DMS53 treated with DMSO at 0.1 percent for 48 hours (cell line): ENCODE measurements at regions not wholly inside any gene's neighbourhood (a gene's known extent, or its start where the extent isn't known, plus 50 kb on each side); places are given as distances from the start of the nearest gene placed in this dataset.

Experiments
- DNase-seq: peaks from one replicate; lab custom pipeline; 2025; ENCODE audit not compliant: unreplicated experiment; lab: John Stamatoyannopoulos, UW

DNA sequence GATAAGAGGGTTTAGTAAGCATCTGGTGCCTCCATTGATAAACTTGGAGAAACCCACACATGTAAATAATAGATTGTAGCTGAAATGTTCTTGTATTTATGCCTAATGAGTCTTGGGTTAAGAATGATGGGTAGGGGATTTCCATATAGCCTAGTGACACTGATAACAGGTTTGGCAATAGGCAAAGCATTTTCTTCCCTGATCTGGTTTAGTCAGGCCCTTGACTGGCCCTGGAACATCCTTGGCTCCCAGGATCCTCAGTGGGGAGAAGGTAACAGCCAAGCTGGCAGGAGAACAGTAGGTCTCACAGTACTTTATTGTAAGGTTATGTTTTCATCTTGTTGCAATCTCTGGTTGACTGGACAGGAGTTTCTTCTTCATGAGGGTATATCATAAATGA lies 228.4 kb downstream of the DIPK2A start:
- no peak for DNase-seq

DNA sequence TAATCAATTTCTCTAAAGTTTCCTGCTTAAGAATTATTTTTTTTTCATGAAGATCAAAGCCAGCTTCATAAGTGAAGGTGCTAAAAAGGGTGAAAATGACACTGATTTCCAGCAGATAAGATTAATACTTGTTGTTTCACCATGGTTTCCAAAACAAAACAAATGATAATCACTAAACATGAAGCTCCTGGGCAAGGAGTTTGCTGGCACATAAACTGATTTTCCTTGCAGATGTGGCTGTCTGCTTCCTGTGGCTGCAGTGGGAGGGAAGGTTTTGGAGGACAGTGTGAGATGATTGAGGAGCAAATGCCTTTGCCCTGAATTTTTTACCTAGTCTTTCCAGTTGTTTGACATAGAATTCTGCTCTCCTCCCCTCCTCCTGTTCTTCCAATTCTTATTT lies 228.8 kb downstream of the DIPK2A start:
- no peak for DNase-seq

DNA sequence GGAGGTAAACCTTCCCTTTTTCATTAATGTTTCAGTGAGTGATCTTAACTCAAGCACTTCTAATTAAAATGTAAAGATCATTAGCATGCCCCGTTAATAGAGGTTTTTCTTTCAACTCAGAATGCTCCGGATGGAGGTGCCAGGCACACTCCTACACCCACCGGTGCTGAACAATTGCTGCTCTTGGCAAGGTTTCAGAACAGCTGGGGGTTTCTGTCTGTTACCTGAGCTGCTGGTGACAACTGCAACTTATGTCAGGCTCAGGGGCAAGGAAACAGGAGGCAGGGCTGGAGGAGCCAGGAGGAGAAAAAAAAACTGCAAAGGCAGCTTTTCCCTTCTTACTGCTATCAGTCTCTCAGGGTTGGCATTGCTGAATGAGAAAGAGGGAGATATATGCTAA lies 250.1 kb downstream of the DIPK2A start:
- no peak for DNase-seq

DNA sequence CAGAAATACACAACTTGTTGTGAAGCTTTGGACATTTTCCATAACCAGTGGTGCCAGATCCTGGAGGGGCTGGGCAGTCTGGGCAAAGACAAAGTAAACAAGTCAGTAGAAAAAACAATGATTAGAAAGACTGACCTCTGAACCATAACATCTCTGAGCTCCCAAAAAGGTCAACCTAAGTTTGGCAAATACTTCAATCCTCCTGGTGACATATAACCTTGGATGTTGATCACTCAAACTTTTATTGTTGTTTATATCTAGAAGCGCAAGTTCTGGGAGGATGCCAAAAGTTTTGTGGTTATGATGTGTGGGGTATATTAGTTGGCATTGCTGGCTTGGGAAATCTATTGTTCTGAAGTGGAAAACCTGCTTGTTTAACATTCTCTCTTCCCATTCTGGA lies 257.7 kb downstream of the DIPK2A start:
- DNase-seq: no peak

DNA sequence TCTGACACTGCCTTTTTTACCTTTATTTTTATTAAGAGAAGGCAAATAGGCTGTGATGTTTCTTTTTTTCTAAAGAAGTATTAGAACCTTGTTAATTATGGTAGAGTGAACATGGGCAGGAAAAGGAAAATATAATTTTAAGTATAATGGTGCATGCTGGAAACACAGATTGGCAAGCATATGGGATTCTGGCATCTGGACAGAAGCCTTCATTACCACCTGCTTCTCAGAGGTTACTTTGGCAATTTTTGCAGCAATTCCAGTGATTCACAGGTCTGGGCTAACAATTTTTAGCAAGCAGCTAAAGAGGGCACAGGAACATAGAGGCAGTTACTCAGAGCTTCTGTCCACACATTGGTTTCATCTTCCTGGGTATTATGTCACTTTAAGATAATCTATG lies 258.3 kb downstream of the DIPK2A start:
- DNase-seq: no peak

DNA sequence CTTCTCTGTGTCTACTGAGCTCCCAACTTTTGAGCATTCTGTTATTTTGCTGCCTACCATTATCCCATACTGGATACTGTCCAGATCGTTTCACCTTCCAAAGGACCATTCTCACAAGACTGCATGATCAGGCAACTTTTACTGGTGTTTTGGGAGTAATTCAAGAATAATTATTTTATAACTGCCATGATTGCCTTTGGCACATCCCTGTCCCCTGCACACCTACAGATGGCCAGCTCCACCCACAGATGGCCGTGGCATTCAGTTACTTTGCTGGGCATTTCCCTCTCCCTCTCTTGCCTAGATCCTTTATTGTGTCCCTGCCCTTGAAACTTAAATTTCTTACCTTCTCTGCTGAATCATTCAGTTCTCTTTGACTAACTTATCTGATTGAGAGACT lies 263.9 kb downstream of the DIPK2A start:
- DNase-seq: no peak

DNA sequence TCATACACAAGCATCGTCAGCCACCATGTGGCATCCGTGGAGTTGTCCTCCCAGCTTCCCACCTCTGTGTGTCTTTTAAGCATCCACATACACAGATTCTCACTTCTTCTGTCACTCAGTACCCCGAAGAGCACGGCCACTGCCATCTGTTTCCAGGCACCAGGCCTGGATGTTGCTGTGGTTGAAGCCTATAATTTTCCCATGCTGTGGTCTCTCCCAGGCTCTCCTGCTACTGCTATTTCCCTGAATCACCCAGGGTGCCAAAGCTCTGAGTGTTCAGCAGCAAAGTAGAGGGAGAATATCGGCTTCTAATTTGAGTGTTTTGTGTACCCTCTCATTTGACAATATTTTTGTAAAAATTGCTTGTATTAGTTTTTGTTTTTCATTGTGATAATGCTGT lies 265.7 kb downstream of the DIPK2A start:
- DNase-seq: no peak

DNA sequence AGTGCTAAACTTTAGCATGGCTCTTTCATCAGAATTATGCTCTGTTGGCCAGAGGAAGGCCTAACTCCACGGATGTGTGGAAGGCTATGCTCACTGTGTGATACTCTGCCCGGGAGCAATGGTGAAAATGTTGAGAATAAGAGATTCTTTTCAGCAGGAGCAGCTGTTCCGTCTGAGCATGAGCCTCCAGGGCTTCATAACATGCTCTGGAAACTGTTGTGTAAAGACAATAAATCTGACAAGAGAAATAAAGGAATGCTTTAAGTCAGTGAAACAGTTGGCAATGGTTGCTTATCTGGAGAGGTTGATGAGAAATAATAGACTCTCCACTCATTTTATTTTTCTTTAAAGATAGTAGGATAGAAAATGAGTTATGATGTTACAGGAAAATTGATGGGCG lies 269.8 kb downstream of the DIPK2A start:
- DNase-seq: no peak

DNA sequence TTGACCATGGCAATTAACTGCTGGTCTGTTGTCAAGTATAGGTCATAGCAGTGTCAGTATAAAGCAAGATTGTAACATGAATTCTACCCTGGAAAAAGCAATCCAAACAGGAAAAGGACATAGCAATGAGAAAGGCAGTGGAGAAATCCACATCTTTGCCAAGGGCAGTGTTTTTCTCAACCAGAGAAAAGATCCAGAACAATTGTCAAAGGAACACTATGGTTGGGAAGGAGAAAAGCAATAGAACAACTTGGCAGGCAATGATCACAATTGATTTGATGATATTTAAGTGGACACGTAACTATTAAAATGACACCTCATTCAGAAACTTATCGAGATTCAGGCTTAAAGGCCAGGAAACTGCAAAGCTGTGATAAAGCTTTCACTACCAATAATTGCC lies 271.1 kb downstream of the DIPK2A start:
- no peak for DNase-seq

DNA sequence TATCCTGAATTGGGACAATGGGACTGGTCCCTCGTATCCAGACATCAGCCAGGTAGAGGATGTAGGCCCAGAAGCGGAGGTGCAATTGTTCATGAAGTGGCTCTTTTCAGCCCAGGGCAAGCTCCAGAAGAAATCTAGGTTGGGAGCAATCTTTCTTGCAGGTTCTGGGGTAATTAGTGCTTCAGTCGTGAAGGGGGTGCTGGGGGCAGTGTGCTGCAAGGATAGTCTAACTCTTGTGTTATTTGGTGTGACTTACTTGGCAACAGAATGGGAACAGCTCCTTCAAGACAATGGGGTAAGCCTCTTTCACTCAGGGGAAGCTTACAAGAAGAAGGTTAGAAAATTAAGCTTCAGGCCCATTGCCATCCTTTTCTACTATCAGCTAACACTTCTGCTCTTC lies 273.0 kb downstream of the DIPK2A start:
- no peak for DNase-seq

DNA sequence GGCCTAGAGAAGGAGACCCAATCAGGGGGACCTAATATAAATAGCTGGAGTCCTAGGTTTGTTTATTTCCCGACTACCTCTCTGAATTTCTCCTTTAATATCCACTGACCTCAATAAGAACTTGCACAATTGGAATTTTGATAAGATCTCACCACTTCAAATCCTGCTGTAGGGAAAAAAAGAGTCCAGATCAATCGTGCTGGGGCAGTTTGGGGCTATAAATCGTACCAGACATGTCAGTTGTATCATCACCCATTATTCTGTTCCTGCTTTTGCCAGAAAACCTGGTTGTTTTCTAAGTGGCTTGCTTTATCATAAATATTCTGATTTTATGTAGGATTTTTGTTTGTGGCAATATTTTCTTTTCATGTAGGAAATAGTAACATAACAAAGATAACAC lies 281.3 kb downstream of the DIPK2A start:
- DNase-seq: no peak

DNA sequence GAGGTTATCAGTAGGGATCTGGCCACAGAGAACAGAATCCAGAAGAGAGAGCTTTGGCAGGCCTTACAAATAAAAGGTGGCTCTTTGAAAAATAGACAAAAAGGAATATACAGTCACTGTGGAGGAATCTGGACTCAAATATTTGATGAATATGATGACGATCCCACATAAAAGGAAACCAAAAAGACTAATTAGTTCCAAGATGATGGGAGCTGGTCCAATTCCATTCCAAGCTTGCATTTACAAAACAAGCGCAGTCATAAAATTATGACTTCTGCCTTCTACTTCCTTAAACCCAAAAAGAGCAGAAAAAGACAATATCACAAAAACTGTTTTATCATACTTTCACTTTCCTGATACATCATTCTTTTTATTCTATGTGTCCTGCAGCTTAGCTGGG lies 285.8 kb downstream of the DIPK2A start:
- no peak for DNase-seq

DNA sequence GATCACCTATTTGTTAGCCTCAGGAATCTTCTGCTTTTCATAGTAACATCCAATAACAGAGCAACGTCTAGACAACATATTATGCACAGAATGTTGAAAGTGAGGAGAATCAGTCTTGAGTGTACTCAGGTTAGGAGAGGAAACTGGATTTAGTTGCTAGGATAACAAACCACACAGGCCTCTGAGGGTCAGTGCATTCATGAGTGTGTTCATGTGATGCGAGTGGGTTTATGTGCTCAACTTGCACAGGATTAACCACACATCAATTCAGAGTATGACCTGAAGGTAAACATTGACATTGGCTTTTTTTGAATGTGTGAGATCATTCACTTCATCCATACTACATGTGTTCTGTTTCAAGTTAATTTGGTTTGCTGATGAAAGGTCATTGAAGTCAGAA lies 287.6 kb downstream of the DIPK2A start:
- peak; percentile 86 for DNase-seq

DNA sequence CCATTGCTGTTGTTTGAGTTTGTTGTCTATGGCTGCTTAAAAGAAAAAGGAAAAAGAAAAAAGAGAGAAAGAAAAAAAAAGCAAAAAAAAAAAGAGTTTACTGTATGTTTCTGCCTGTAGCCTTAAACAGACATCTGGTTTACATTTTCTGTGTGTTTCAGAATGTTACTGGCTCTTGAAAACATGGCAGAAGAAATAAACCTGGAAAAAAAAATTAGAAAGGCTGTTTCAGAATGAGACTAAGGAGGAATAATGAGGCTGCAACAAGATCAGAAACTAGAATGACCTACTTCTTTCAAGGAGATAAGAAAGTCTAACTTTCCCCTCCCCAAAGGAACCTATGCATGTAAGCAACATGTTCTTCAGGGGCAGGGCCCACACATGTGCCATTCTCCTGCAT lies 292.1 kb downstream of the DIPK2A start:
- DNase-seq: no peak

DNA sequence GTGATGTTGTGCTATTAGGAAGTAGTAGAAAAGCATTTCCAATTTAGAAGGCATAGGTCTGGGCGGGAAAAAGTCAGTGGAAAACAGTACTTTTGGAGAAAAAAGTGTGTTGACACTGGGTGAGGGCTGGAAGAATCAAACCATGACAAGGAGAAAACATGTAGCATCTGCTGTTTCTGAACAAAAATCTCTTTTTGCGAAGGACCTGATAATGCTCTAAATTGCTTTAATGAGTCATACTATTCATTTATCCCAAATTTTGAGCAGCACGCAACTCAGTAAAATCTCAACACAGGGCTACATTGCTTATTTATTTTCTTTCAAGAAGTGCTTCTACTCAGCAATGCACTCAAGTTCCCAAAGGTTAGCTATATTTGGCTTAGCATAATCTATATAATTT lies 292.7 kb downstream of the DIPK2A start:
- DNase-seq: no peak

DNA sequence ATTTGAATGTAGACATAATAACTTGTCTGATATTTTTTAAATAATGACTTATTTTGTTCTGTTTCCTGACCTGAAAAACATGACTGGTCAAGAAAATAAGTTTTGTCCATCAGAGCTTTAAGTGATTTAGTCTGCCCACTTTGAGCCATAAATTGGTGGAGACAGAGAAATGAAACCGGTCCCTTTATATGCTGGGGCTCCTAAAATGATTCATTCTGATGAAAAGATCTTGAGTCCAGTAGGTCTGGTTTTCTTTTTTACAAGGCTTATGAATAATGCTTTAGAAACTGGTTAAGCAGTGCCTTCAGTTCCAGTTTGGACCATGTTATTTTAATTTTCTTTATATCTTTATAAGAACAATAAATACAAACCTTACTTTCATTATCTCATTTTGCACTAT lies 293.2 kb downstream of the DIPK2A start:
- DNase-seq: no peak

DNA sequence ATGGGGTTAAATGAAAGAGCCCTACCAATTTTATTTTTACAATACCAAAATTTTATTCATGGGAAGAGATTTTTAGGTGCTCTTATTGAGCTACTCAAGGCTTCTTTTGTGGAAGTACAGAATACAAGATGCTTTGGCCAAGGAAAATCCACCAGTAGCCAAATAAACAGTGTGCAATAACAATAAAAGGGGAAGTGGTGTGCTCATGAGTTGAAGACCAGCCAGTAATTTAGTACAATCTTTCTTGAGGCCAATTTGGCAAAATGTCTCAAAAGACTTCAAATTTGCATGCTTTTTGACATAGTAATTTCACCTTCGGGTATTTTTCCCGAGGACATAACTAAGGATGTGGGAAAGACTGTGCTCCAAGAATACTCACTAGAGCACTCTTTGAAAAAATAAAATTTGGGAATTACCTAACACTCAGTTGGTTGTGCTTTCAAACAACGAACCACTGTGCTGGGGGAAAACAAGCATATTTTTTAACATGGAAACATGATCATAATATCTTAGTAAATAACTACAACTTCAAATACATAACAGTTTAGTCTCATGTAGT lies 294.0 kb downstream of the DIPK2A start:
- DNase-seq: no peak

DNA sequence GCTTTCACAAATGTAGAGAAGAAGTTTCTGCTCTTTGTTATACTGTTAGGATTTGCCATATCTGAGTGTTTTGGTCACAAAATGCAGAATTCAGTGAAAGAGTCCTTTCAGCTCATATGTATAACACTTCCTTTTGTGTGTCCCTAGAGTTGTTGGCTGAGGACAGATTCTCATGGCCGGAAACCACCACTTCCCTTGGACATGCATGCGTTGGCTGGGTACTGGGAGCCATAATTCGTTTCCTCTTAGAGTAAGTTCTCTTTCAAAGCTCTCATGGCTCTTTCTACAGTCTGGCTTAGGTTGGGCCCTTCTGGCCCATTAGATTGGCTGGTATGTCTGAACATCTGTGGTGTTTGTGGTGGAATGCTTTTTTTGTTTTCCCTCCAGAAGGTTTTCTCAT lies 298.5 kb downstream of the DIPK2A start:
- DNase-seq: no peak

DNA sequence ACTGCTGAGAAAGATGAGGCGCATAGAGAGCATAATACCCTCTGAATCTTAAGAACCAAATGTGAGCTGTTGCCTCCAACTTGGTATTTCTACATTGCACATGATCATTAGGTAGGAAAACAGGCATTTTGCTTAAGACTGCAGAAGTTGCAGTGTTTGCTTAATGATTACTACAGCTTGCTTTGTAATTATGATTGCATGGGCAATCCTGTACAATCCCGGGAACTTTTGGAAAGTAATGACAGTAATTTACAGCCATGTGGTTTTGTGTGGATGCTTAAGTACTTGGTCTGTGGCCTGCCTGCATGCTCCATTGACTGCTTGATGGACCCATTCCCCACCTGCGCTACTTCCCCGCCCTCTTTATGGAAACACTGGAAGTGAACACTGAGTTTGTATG lies 301.1 kb downstream of the DIPK2A start:
- peak; percentile 31 for DNase-seq

DNA sequence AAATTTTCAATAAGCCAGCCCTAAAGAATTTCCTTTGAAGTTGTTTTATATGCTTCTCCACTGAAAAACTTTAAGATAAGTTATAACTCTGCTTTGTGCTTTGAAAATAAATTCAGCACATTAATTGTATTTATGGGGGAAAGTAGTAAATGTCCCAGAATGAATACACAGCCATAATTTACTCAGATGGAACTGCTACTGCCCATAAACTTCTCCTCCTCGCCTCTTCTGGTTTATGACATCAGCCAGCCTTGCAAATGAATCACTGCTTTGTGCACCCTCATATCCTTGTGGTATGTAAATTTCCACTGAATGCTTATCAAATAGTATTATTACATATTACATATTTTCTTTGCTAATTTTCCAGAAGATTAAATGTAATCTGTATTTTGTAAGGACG lies 302.0 kb downstream of the DIPK2A start:
- no peak for DNase-seq

DNA sequence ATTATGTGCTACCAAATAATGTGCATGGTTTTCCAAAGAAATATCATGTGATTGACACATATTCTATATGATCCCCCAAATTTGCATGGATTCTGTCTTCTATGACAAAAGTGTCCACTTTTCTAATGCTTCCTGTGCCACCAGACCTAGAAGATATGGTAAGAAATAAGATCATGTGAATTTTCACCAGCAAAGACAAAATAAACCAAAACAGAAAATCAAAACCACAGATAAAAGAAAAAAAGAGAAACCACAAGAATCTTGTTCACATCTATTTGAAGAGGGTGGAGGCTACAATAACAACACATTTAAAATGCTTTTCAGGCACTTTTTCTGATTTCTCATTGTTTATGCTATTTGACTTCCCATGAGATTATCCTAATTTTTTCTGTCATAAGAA lies 303.4 kb downstream of the DIPK2A start:
- no peak for DNase-seq

DNA sequence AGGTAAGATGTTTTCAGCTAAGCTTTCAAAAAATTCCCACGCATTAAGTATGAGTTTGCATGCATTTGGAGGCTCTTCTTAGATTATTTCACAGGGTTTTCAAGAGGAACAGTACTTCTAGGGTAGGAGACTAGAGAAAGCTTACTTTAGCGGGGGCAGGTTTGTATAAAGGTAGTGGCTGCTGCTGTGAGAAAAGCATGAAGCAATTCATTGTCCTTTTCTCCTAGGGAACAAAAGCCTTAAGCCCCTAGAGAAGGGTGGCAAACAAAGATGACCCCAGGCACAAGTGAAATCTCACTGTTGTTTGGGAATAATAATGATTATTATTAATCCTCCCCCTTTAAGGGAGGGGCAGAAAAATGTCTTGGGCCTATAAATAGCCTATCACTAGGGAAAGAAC lies 310.7 kb downstream of the DIPK2A start:
- DNase-seq: no peak

DNA sequence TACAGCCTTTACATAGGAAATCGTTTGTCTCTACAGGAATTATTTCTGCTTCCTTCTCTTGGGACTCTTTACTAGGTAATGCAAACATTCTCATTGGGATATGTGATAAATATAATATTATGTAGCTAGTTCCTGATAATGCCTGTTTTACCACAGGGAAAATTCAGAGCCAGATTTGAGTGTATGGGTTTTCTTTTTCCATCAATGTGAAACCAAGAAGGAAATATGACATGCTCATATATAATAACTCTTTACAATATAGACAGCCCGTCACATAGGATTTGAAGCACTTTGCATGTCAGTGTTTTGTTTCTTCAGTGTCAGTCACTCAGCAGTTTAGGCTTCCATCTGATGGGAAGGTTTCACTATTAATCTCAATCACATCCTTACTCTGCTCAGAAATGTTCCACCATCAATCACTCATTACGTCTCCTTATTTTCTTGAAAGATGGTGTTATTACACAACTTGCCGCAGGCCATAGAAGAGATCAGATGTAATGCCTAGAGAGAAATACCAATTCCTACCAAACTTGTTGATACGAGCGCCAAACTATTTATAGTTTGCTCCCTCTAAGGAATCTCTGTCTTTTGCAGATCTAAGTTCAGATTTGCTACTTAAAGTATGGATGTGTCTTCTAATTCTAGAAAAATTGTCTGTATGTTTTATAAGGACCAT lies 314.8 kb downstream of the DIPK2A start:
- DNase-seq: no peak
